Embryonic facial prominence (tissue), 1 donor: ENCODE measurements at regions not wholly inside any gene's neighbourhood (a gene's known extent, or its start where the extent isn't known, plus 50 kb on each side); places are given as distances from the start of the nearest gene placed in this dataset.

Experiments
- DNase-seq: peaks from one replicate; pipeline ENCODE4 v3.0.0-alpha.2; 2016; ENCODE audit errors: extremely low spot score

DNA sequence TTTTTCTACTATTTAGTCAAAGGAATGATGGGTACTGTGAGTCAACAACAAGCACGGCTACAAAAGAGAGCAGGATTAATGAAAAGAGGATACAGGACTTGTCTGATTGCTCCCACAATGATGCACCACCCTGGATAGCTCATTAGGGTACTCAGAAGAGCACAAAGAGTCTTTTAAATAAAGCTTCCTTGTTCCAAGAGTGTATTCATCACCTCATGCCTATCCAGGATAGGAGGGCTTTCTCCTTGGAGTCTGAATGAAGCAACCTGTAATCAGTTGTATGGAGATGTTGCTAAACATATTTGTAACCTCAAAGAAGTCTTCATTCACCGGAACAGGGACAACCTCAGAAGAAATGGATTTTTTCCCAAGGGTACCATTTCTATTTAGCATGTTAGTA lies 219.5 kb upstream of the TMEM161B start:
- no peak for DNase-seq

DNA sequence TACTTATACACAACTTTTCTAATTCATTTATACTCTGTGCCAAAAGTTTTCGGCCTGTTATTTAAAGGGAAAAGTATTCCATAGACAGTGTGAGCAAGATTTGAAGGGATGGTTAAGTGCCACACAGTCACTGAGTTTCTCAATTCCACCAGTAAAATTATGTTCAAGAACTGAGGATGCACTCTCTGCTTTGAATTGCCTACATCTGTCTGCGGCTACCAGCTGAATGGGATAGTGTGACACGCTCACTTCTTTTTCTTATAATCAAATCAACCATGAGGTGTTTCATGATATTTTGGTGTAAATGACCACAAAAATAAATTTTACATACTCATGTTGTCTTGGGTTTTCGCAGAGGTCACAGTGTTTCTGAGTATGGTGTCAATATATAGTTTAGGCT lies 218.4 kb upstream of the TMEM161B start:
- no peak for DNase-seq

DNA sequence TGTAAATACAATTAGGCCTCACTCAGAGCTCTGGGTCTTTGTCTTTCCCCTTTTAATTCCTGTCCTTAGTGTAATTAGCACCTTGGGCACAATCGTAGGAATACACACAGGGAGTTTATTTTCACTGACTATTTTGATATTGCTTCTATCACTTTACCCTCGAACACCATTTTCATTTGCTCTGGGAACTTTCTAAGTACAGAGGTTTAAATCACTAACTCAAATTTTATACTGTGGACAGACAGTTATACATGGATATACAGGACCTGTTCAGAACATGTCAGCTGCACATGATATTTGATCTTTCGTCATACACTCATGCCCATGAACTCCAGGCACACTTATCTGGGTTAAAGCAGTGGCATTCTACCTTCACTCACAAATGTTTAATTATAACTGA lies 217.8 kb upstream of the TMEM161B start:
- DNase-seq = no peak

DNA sequence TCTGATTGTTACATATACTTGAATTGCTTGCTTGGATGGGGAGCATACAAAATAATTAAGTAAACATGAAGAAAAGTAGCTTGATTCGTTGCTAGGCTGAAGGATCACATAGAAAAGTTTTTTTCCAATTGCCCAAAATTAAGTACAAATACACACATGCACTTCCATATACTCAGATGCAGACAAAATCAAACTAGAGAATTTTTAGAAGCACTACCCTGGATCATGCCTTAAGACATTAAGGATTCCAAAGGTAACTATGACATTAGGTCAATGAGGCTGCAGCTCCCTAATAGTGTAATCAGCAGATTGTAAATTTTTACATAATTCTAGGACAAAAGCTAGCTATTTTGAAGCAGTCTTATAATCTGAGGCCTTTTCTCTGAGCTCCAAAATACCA lies 216.9 kb upstream of the TMEM161B start:
- no peak for DNase-seq

DNA sequence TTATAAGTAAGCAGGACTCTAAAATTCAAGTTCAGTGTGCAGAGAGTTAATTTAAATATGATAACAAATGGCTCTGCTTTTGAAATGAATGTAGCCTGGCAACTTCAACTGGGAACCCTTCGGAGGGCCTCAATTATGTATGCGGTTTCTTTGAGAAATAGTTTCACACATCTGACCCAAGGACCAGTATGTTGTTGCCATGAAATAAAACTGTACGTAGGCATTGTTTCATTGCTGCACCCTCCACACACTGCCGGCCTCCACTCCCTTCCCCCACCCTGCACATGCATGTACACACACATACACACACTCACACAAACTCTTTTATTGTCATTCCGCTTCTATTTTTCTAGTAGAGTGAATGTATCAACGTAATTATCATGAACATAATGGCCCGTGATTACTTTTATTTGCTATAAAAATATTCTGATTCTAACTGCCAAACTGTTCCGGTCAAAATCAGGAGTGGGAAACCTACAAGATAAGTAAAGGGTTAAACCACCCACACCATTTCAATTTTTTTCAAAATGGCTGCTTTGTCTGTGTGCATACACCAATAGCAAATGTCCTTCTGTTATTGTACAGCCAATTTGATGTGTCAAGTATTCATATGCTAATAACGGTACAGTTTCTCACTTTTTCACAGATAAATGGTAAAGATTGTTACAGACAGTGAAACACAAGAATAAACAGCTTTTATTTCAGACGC lies 215.5 kb upstream of the TMEM161B start:
- no peak for DNase-seq

DNA sequence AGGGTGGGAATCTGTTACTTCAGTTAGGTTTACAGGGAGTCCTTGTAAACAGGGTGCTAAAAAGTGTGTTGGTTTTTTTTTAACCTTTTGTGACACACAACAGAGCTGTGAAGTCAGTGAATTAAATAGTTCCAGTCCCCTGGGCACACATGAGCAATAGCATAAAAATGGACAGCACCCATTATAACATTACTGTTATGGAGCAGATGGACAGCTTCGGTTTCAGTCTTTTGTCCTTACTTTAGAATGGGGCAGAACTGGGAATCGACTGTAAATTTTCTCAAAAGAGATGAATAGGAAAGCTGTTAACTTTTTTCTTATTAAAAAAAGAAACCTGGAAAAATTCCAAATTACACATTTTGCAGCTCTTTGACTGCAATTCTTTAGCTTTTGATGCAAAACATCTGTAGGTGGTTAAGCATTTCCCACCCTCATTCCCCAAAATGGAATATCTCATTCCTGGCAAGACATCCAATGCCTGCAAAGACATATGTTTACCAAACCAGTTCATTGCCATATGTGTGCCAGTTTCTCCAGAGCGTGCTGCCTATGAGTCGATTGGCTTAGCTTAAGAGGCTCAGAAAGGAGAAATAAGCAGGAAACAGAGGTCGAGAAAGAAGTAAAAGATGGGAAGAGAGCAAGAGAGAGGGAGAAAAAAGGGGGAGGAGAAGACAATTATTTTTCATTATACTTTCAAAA lies 212.3 kb upstream of the TMEM161B start:
- DNase-seq = no peak

DNA sequence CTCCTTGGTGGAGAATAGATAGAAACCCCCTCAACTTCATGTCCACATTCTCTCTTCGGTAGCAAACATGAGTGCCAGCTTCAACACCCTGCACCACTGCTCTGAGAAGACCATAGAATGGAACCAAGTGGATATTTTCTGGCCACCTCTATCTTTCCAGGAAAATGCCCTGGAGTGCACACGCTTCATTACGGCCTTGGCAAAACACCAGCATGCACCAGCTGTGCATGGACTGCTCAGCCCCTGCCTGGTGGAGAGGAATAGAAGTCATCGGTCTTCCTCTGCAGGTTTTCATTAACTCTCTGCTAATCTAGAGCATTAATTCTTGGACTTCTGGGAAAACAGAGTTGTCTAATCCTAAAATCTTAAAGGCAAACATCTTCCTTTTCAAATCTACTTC lies 211.6 kb upstream of the TMEM161B start:
- DNase-seq = no peak

DNA sequence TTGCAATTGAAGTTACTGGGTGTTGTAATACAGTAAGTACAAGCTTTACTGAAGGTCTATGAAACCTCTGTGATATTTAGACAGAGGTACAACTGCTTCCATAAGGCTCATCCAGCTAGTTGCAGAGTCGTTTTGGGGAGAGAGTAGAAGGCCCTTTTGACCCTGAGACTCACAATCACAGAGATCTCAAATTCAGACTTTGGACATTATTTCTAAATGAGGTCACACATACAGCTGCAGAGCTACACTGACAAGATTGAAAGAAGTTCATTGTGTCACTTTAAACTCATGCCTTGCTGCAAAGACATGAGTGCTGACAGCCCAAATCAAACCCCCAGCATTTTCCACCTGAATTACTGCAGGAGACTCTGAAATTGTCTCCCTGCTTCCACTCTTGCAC lies 205.9 kb upstream of the TMEM161B start:
- no peak for DNase-seq

DNA sequence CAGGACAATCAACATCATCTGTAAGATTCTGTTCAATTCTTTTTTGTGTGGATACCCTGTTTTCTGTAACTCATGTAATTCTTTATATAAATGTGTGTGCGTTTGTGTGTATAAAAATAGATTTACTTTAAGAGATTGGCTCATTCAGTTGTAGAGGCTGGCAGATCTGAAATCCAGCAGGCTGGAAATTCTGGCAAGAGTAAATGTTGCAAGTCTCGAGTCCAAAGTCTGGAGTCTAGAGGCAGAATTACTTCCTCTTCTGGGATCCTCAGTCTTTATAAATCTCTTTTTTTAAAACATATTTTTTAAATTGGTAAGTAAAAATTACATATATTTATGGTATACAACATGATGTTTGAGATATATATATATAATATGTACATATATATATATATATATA lies 202.1 kb upstream of the TMEM161B start:
- DNase-seq = no peak

DNA sequence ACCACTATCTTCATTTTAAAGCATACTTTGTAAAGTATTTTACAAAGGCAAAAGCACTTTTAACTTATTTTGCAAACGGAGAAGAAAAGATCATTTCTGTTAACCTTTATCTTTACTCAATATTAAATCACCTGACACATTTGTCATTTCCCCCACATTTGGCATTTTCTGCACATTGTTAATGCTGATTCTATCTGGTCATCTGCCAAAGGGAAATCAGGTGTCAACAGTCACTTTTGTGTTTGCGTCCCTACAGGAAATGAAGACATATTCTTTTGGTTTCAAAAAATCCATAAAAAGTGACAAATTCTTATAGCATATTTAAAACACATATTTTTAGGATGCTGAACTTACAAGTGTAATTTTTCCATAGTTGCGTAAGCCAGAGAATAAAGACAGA lies 191.3 kb upstream of the TMEM161B start:
- no peak for DNase-seq

DNA sequence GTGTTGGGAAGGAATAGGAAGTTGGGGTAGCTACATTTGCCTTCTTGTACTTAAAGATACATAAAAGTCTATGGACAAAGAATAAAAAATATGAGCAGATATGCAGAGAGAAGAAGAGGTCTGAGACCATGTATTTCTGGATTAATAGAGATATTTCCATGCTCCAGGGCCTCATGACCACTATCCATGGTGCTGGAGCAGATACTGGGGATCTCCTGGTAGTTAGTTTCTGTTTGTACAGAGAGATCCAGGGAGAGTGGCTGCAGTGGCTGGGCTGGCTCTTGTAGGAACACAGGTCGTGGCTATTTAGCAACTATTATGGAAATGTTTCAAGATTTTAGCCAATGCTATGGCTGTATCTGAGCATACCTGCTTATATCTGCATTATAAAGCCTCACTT lies 184.2 kb upstream of the TMEM161B start:
- no peak for DNase-seq

DNA sequence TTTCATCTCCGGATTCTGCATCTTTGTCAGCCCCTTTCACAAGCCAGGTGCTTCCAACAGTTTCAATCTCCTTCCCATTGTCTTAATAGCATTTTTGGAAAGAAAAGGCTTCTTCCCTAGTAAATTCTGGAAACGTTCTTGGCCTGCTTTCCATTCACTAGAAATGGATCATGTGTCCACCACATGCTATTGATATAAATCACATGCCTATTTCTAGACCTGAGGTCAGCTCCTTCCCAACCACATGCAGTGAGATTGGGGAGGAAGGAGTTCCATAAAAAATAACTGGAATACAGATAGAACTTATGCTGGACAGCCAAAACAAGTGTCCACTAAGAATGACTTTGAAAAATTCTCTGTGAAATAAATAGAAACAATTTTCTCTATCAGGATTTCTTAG lies 181.6 kb upstream of the TMEM161B start:
- DNase-seq = no peak

DNA sequence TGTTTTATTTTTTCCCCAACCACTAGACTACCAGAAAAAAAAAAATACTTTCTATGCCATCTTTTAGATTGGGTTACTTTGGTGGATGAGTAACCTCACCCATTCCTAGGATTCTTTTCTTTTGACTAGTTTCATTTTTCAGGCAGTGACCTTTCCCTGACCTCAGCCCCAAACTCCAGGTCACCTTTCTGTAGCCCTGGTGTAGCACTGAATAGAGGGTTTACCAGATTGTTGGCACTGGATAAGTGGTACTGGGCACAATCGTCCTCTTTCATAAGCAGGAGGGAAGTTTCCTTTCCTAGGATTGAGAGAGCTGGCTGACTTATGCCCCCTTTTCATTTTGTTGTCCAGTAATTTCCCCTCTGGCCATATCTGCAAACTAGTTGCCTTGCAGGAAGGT lies 169.4 kb upstream of the TMEM161B start:
- no peak for DNase-seq

DNA sequence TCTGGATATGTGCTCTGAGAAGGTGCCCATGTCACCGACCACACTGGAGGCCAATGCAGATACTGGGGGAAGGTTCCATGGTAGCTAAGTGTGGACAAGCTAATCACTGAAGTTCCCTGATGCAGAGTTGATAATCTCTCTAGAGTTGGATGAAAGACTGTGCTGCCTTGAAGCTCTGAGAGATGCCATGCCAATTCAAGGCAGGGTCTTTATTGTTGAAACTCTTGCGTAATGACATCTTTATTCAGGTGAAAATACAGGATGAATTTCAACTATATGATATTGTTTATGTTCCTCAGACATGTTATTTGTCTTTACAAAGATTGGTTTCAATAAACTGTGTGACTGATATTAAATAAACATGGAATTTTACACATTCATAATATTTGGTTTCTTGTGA lies 167.6 kb upstream of the TMEM161B start:
- DNase-seq = no peak

DNA sequence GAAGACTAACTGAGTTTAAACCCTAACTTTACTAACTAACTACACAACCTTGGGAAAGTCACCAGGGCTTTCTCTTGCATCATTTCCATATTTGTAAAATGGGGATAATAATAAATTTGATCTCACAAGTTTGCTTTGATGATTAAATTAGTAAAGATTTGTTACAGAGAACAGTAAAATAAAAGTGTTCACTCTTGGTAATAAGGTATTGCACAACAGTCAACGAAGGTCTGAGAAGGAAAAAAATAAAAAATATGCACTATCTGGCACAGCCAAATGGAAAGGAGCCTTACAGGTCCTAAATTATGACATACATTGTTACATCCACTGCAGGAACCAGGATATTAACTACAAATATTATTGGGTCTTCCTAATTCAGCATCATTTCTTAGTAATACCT lies 160.0 kb upstream of the TMEM161B start:
- no peak for DNase-seq

DNA sequence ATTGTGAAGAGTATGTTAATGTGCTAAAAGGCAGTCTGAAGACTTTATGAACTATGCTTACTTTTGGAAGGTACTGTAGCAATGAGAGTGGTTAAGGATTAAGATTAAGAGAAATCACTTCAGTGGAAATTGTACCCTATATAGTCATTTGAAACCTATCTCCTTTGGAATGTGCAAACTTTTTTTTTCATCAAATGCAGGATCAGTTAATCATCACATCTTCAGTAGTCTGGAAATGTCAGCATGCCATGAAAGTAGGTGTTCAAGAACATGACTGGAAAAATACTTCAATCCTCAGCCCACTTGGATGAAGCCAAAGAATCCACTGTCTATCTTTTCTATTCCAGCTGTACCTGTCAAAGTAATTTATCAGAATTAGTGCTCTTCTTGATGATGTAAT lies 157.8 kb upstream of the TMEM161B start:
- DNase-seq = no peak

DNA sequence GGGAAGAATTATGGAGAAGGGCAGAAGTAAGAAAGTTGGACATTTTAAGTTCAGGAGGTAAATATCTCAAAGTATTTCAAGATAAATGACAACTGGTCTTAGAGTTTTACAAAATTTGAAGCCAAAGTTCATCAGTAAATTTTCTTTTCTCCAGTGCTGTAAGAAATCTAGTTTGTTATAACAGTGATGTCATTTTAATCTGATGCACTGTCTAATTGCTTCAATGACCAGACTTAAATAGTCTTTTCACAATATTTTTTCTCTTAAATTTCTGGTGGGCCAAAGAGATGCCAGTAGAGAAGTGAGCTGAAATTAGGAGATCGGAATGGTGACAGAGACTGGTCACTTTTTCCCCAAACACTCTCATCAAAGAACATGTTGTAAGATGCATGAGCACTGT lies 156.5 kb upstream of the TMEM161B start:
- DNase-seq = no peak

DNA sequence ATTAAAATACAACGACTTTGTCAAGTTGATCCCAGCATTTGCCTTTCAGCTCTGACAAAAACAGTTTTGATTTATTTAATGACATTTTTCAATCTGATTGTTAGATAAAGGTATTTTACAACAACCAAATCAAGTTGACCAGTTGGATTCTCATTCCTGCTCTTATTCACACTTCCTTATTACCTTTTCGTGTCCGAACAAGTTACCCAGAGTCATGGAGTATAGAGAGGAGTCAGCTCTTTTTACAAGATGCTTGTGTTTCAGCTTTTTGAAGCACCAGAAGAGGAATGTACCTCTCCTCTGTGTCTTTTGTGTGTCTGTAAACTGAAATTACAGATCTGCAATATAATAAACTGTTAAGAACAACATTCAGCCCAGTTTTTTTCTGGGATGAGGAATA lies 151.3 kb upstream of the TMEM161B start:
- DNase-seq = no peak

DNA sequence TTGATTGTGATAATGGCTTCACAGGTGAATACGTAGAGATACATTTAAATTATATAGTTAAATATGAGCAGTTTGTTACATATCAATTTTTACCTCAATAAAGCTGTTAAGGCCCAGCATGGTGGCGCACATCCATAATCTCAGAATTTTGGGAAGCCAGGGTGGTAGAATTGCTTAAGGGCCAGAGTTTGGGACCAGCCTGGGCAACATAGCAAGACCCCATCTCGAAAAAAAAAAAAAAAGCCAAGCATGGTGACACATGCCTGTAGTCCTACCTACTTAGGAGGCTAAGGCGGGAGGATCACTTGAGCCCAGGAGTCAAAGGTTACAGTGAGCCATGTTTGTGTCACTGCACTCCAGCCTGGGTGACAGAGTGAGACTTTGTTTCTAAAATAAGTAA lies 138.7 kb upstream of the TMEM161B start:
- DNase-seq = no peak

DNA sequence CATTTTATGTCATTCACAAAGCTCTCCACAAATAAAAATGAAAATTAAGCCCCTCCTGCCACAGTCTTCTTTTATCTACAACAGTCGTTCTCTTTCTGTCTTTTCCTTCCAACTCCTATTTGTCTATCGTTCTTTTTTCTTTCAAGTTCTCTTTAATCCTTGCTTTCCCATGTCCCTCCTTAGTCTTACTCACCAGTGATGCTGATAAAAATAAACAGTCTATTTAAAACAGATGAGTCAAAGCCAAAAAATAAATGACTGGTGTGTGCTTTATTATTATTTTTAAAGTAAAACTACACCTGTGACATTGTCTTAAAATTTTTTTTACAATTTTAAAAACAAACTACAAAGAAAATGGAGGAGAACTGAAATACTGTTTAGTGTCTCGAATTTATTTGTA lies 137.1 kb upstream of the TMEM161B start:
- no peak for DNase-seq

DNA sequence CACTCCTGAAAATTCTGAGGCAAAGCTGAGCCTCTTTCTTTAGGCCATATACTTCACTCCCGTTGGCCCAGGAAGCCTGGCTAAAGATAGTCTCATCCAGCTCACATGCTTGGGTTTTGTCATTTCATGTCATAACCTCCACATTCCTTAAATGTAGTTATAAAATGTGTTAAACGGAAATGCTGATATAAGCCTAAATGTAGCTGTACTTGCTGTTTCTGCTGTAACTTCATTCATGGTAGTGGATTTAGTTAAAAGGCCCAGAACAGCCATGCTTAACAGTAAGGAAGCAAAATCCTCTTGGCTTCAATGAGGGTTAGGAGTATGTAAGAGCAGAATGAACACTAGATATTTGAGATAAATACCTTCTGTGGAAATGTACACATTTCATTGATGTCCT lies 135.8 kb upstream of the TMEM161B start:
- DNase-seq = no peak

DNA sequence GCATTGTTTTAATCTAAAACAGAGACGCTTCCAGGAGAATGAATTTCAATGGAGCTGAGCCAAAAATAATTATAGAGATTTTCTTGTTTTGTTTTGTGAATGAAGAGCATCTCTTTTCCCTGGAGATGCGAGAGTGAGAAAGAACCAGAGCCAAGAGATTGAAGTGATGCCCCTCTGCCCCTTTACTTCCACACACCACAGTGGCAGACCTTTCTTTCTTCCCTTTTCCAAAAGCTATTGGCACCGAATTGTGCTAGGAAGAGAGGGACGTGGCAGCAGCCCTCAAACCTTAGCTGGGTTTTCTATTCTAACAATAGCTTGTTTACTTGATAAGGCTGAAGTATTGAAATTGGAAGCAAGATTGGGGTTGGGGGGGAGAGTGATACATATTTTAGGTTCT lies 133.0 kb upstream of the TMEM161B start:
- DNase-seq = no peak

DNA sequence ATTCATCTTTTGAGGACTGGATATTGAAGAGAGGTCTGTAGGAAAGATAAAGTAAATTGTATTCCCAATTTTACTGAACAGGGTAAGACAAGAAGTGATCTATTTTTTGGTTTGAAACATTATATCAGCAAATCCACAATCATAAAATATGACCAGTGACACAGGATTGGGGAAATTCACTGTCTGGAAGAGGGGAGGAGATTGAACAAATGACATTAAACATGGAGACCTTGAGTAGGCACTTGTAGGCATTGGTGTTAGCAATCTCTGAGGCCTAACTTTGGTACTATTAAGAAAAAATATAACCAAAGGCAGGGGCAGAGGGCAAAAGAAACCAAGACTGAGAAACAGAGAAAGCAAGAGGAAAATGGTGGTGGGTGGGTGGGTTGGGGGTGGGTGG lies 132.6 kb upstream of the TMEM161B start:
- no peak for DNase-seq

DNA sequence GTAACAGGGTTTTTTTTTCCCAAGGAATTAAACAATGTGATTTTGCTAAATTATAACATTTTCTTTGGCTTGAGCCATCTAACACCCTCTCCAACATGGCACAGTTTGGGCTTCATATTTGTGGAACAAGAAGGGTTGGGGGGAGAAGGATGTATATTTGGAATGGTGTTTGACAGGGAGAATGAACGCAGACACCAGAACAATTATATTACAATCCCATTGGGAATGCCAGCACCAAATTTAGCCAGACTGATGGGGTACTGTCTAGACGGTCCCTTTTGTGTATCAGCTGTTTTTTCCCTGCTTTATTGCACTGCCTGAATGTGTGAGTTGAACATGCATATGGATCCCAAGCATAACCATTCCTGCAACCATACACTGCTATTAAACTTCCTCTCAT lies 130.9 kb upstream of the TMEM161B start:
- no peak for DNase-seq
